A549 (cell line): ENCODE measurements at regions not wholly inside any gene's neighbourhood (a gene's known extent, or its start where the extent isn't known, plus 50 kb on each side); places are given as distances from the start of the nearest gene placed in this dataset.

Source experiments
- ATAC-seq, 2 experiments: fragments of 200-7000 bp in 1 of 2; fragments of >200 bp in 1 of 2; cut with Nextera tagmentation in 1 of 2; cut with Tn5 transposase in 1 of 2; 3 replicates each; pipeline versions ENCODE4 v1.8.0 to v1.9.1; 2018 to 2020; ENCODE audit warnings: mild to moderate bottlenecking in 1 of 2, moderate library complexity in 1 of 2
- CTCF ChIA-PET: fragments of 300-600 bp; sonication (Branson Sonifier 250); formaldehyde crosslinking; extraction: SDS; loops from one replicate; lab custom pipeline; 2021; ENCODE audit warnings: antibody characterized with exemption, inconsistent platforms; lab: Yijun Ruan, JAX
- POLR2A ChIA-PET: fragments of 350-600 bp; formaldehyde crosslinking; extraction: SDS; loops from one replicate; lab custom pipeline; 2021; ENCODE audit warnings: antibody characterized with exemption, inconsistent platforms; lab: Yijun Ruan, JAX
- DNase-seq, 2 experiments: peaks; one replicate each; pipeline versions ENCODE4 v3.0.0 to v3.0.0-alpha.2; 2011 to 2016; ENCODE audit warnings: low read depth in 1 of 2, low spot score in 1 of 2
- FAIRE-seq: peaks from 2 replicates; lab custom pipeline; 2011; peaks lifted over from hg19 to GRCh38; lab: Jason Lieb, UNC
- H3K27ac ChIP-seq, 2 experiments: fragments of >200 bp; sonication (Bioruptor Twin); formaldehyde crosslinking; 3 replicates each; pipeline ENCODE4 v1.5.1; 2016 to 2017
- H3K4me1 ChIP-seq: fragments of >200 bp; sonication (Bioruptor Twin); formaldehyde crosslinking; 3 replicates; pipeline ENCODE4 v1.6.1; 2016
- H3K4me2 ChIP-seq: fragments of >200 bp; sonication (Bioruptor Twin); formaldehyde crosslinking; 3 replicates; pipeline ENCODE4 v1.6.1; 2016
- H3K4me3 ChIP-seq: fragments of >200 bp; sonication (Bioruptor Twin); formaldehyde crosslinking; 3 replicates; pipeline ENCODE4 v1.5.1; 2016
- H3K9me3 ChIP-seq: fragments of >200 bp; sonication (Bioruptor Twin); formaldehyde crosslinking; 3 replicates; pipeline ENCODE4 v1.6.1; 2016
- CEBPB ChIP-seq, 2 experiments: fragments of >200 bp in 1 of 2; sonication (Bioruptor Twin) in 1 of 2; formaldehyde crosslinking in 1 of 2; IDR thresholded peaks; 2 replicates each; pipeline ENCODE4 v1.6.1; 2012 to 2016
- EHMT2 ChIP-seq: fragments of 200-600 bp; sonication (generic); IDR thresholded peaks from 2 replicates; pipeline ENCODE4 v1.6.1; 2016; ENCODE audit warnings: antibody characterized with exemption, low read depth, mild to moderate bottlenecking, moderate library complexity
- EP300 ChIP-seq, 2 experiments: fragments of >200 bp; sonication (Bioruptor Twin); formaldehyde crosslinking; IDR thresholded peaks; 2 replicates in 1 of 2; 3 replicates in 1 of 2; pipeline ENCODE4 v1.6.1; 2016 to 2017
- FOSB ChIP-seq: fragments of 250-450 bp; sonication (Bioruptor Pico); IDR thresholded peaks from 2 replicates; pipeline ENCODE4 v1.5.0; 2020; ENCODE audit warnings: mild to moderate bottlenecking, moderate library complexity
- FOSL2 ChIP-seq, 2 experiments: fragments of 450-650 bp in 1 of 2; fragments of >200 bp in 1 of 2; sonication (Bioruptor Twin) in 1 of 2; formaldehyde crosslinking; IDR thresholded peaks; 2 replicates each; pipeline versions ENCODE4 v1.5.0 to v1.6.1; 2016 to 2020; ENCODE audit warnings: mild to moderate bottlenecking in 1 of 2, moderate library complexity in 1 of 2
- FOXS1 ChIP-seq: fragments of 250-450 bp; sonication (Bioruptor Pico); IDR thresholded peaks from 2 replicates; pipeline ENCODE4 v1.5.0; 2020; ENCODE audit warnings: mild to moderate bottlenecking, moderate library complexity
- GATA3 ChIP-seq: IDR thresholded peaks from 2 replicates; pipeline ENCODE4 v1.6.1; 2012; ENCODE audit warnings: borderline replicate concordance
- HES2 ChIP-seq: fragments of >200 bp; sonication (Bioruptor Twin); formaldehyde crosslinking; IDR thresholded peaks from 2 replicates; pipeline ENCODE4 v1.6.1; 2016
- HEYL ChIP-seq: fragments of 250-450 bp; sonication (Bioruptor Pico); IDR thresholded peaks from 2 replicates; pipeline ENCODE4 v1.8.0; 2021; ENCODE audit warnings: mild to moderate bottlenecking, moderate library complexity
- HMGXB4 ChIP-seq: fragments of 250-450 bp; sonication (Bioruptor Pico); IDR thresholded peaks from 2 replicates; pipeline ENCODE4 v1.5.0; 2021; ENCODE audit warnings: mild to moderate bottlenecking, moderate library complexity, borderline replicate concordance
- HOXA7 ChIP-seq: fragments of 250-450 bp; sonication (Bioruptor Pico); IDR thresholded peaks from 2 replicates; pipeline ENCODE4 v1.5.0; 2020; ENCODE audit warnings: mild to moderate bottlenecking, moderate library complexity
- JUN ChIP-seq, 2 experiments: fragments of >200 bp; sonication (Bioruptor Twin); formaldehyde crosslinking; IDR thresholded peaks; 2 replicates in 1 of 2; 3 replicates in 1 of 2; pipeline ENCODE4 v1.6.1; 2016 to 2017
- MAX ChIP-seq: IDR thresholded peaks from 2 replicates; pipeline ENCODE4 v1.6.1; 2012
- MAZ ChIP-seq: fragments of 150-350 bp; IDR thresholded peaks from 2 replicates; pipeline ENCODE4 v1.6.1; 2014; ENCODE audit warnings: antibody characterized with exemption, low read depth, low read length, borderline replicate concordance
- NFE2L2 ChIP-seq: fragments of 150-350 bp; conservative IDR thresholded peaks from 2 replicates; pipeline ENCODE4 v1.6.1; 2014; ENCODE audit warnings: low read length
- NR3C1 ChIP-seq: fragments of >200 bp; sonication (Bioruptor Twin); formaldehyde crosslinking; IDR thresholded peaks from 3 replicates; pipeline ENCODE4 v1.6.1; 2017
- RAD21 ChIP-seq, 2 experiments: fragments of >200 bp in 1 of 2; sonication (Bioruptor Twin) in 1 of 2; formaldehyde crosslinking in 1 of 2; IDR thresholded peaks in 1 of 2; conservative IDR thresholded peaks in 1 of 2; 2 replicates in 1 of 2; 3 replicates in 1 of 2; pipeline ENCODE4 v1.6.1; 2012 to 2018; ENCODE audit warnings: inconsistent platforms in 1 of 2
- RARB ChIP-seq: fragments of 250-450 bp; sonication (Bioruptor Pico); IDR thresholded peaks from 2 replicates; pipeline ENCODE4 v1.8.0; 2021; ENCODE audit warnings: mild to moderate bottlenecking, moderate library complexity
- RCOR1 ChIP-seq: fragments of 150-350 bp; IDR thresholded peaks from 2 replicates; pipeline ENCODE4 v1.6.1; 2014; ENCODE audit warnings: antibody characterized with exemption, low read length, low read depth
- RNF2 ChIP-seq: fragments of 200-600 bp; sonication (generic); IDR thresholded peaks from 2 replicates; pipeline ENCODE4 v1.6.1; 2016; ENCODE audit warnings: low read depth, mild to moderate bottlenecking, antibody characterized with exemption, moderate library complexity, borderline replicate concordance
- SREBF2 ChIP-seq: fragments of 450-650 bp; IDR thresholded peaks from 2 replicates; pipeline ENCODE4 v1.6.1; 2014; ENCODE audit warnings: mild to moderate bottlenecking, moderate library complexity
- TFCP2L1 ChIP-seq: fragments of 250-450 bp; sonication (Bioruptor Pico); IDR thresholded peaks from 2 replicates; pipeline ENCODE4 v1.5.0; 2021; ENCODE audit warnings: mild to moderate bottlenecking
- TP53 ChIP-seq: fragments of 250-450 bp; sonication (Bioruptor Pico); IDR thresholded peaks from 2 replicates; pipeline ENCODE4 v1.5.0; 2021; ENCODE audit warnings: mild to moderate bottlenecking, moderate library complexity
- USF2 ChIP-seq: fragments of 450-650 bp; IDR thresholded peaks from 2 replicates; pipeline ENCODE4 v1.6.1; 2014; ENCODE audit warnings: antibody characterized with exemption
- ZC3H11A ChIP-seq: fragments of 450-650 bp; IDR thresholded peaks from 2 replicates; pipeline ENCODE4 v1.6.1; 2014; ENCODE audit warnings: antibody characterized with exemption, mild to moderate bottlenecking
- ZFP36 ChIP-seq: fragments of 450-650 bp; IDR thresholded peaks from 2 replicates; pipeline ENCODE4 v1.6.1; 2014; ENCODE audit warnings: borderline replicate concordance; ENCODE audit not compliant: partially characterized antibody
- WGBS: methylation state at CpG from one replicate; pipeline ENCODE4 v1.1.6; 2017; ENCODE audit errors: missing lambda C conversion rate; 5-methylcytosine and 5-hydroxymethylcytosine counted together

GRCh38 chr1:87572891-87573290 is 244.2 kb downstream of the LMO4 start:
- Histone ChIP-seq H3K9me3 (no peaks in the 10 kb centered on the region), H3K4me2 (no peak overlapping the region), H3K27ac (no peak overlapping the region), H3K4me1 (no peaks in the 10 kb centered on the region), H3K4me3 (no peak overlapping the region)
- TF ChIP-seq RNF2 (no peak), FOSB (CRISPR knock-in tag) (no peak)
- ChIA-PET POLR2A (no interaction called here), CTCF (no interaction called here)
- FAIRE-seq (no peak), ATAC-seq (no peak), DNase-seq (no peak)
- 82% methylated on average over 2 of the region's 2 CpGs for WGBS

- H3K4me2 ChIP-seq = no peak overlapping the region
- DNase-seq = no peak
- ATAC-seq = no peak
- 67% methylated on average over 3 of the region's 3 CpGs for WGBS
- CTCF ChIA-PET = no interaction called here
- TF ChIP-seq CEBPB (IDR thresholded peaks at IDR 0.05) = no peak
- TF ChIP-seq HEYL (CRISPR knock-in tag) = no peak
- TF ChIP-seq ZC3H11A = no peak
- no peak for TF ChIP-seq GATA3
- no peak for TF ChIP-seq TP53 (CRISPR knock-in tag)
- no peak for TF ChIP-seq NR3C1
- TF ChIP-seq EP300 (IDR thresholded peaks at IDR 0.05) = no peak
- no peak for TF ChIP-seq RARB (CRISPR knock-in tag)
- no peak for TF ChIP-seq FOSL2 (IDR thresholded peaks at IDR 0.05)
- no peak for TF ChIP-seq FOSL2 (CRISPR knock-in tag; IDR thresholded peaks at IDR 0.05)
- TF ChIP-seq FOSB (CRISPR knock-in tag) = no peak
- TF ChIP-seq FOXS1 (CRISPR knock-in tag) = no peak
- TF ChIP-seq MAX = no peak
- TF ChIP-seq HMGXB4 (CRISPR knock-in tag) = no peak
- no peak for TF ChIP-seq TFCP2L1 (CRISPR knock-in tag)
- no peak for TF ChIP-seq NFE2L2
- no peak for TF ChIP-seq EHMT2
- no peak for TF ChIP-seq MAZ
- TF ChIP-seq HOXA7 = no peak
- TF ChIP-seq, all 56 proteins: peak for 0
- Histone ChIP-seq H3K4me1 (no peaks in the 10 kb centered on the region), H3K27ac (no peak overlapping the region), H3K9me3 (no peaks in the 10 kb centered on the region), H3K4me3 (no peak overlapping the region)
- no peak for FAIRE-seq
- POLR2A ChIA-PET = no interaction called here
Observed at GRCh38 chr1:87575528-87575927, 246.8 kb downstream of the LMO4 start.

- WGBS = 24% methylated on average over 3 of the region's 3 CpGs
- Histone ChIP-seq H3K27ac (no peak overlapping the region), H3K4me2 (no peak overlapping the region), H3K4me1 (no peaks in the 10 kb centered on the region), H3K9me3 (no peaks in the 10 kb centered on the region), H3K4me3 (no peak overlapping the region)
- no peak for TF ChIP-seq RCOR1
- TF ChIP-seq HES2 = no peak
- TF ChIP-seq USF2 = no peak
- TF ChIP-seq RAD21 (conservative IDR thresholded peaks at IDR 0.05 in 1 of 2, IDR thresholded peaks at IDR 0.05 in 1 of 2) = no peak
- no peak for TF ChIP-seq ZFP36
- no peak for TF ChIP-seq JUN (IDR thresholded peaks at IDR 0.05)
- TF ChIP-seq SREBF2 = no peak
- no peak for FAIRE-seq
- no peak for ATAC-seq
- CTCF ChIA-PET = no interaction called here
- POLR2A ChIA-PET = no interaction called here
- DNase-seq = no peak
Observed at GRCh38 chr1:87578464-87578863, 249.8 kb downstream of the LMO4 start.
